Panc1 (cell line): ENCODE measurements at regions not wholly inside any gene's neighbourhood (a gene's known extent, or its start where the extent isn't known, plus 50 kb on each side); places are given as distances from the start of the nearest gene placed in this dataset.

ENCODE experiments used
- ATAC-seq: fragments of 200-7000 bp; cut with Tn5 transposase; 2 replicates; pipeline ENCODE4 v1.9.1; 2020; ENCODE audit warnings: mild to moderate bottlenecking, moderate library complexity
- BruUV-seq: library from RNA; stranded (reverse); fragments of 400-500 nt; replicated peaks from 2 replicates; lab custom pipeline; 2021; lab: Mats Ljungman, UMichigan
- CTCF ChIA-PET: fragments of 300-600 bp; sonication (Branson Sonifier 250); formaldehyde crosslinking; loops from one replicate; lab custom pipeline; 2022; ENCODE audit warnings: antibody characterized with exemption; lab: Charles Lee
- POLR2A ChIA-PET: fragments of 300-600 bp; sonication (Branson Sonifier 250); formaldehyde crosslinking; loops from one replicate; lab custom pipeline; 2022; ENCODE audit warnings: antibody characterized with exemption; lab: Charles Lee
- DNase-seq: peaks from one replicate; pipeline ENCODE4 v3.0.0-alpha.2; 2010; ENCODE audit warnings: low read depth, low spot score
- H3K27ac ChIP-seq: 2 replicates; pipeline ENCODE4 v1.5.1; 2011; ENCODE audit warnings: mild to moderate bottlenecking, low read length, inconsistent platforms
- H3K27me3 ChIP-seq: fragments of 200-500 bp; sonication (Bioruptor generic); 2 replicates; pipeline ENCODE4 v1.6.0; 2014; ENCODE audit warnings: low read length, inconsistent platforms; ENCODE audit not compliant: control insufficient read depth, insufficient read depth
- H3K36me3 ChIP-seq: fragments of 200-500 bp; sonication (Bioruptor generic); 2 replicates; pipeline ENCODE4 v1.5.1; 2014; ENCODE audit warnings: inconsistent platforms, mild to moderate bottlenecking, low read length, moderate library complexity; ENCODE audit not compliant: control insufficient read depth, insufficient read depth
- H3K4me1 ChIP-seq: 2 replicates; pipeline ENCODE4 v1.5.1; 2011; ENCODE audit warnings: inconsistent platforms, mild to moderate bottlenecking, low read length, moderate library complexity; ENCODE audit not compliant: control insufficient read depth, insufficient read depth
- H3K4me3 ChIP-seq, 2 experiments: 2 replicates each; pipeline ENCODE4 v1.5.1; 2011 to 2012; ENCODE audit warnings: low read depth in 2 of 2, low read length in 2 of 2, mild to moderate bottlenecking in 2 of 2, inconsistent platforms in 1 of 2, moderate library complexity in 1 of 2
- H3K9me3 ChIP-seq: fragments of 200-500 bp; sonication (Bioruptor generic); 2 replicates; pipeline ENCODE4 v1.5.1; 2014; ENCODE audit warnings: low read depth, mild to moderate bottlenecking, inconsistent platforms, low read length, moderate library complexity; ENCODE audit not compliant: control insufficient read depth, insufficient read depth
- CTCF ChIP-seq: fragments of 450-650 bp; IDR thresholded peaks from 2 replicates; pipeline ENCODE4 v1.5.1; 2017; ENCODE audit warnings: mild to moderate bottlenecking
- POLR2AphosphoS5 ChIP-seq: IDR thresholded peaks from 2 replicates; pipeline ENCODE4 v1.6.1; 2012; ENCODE audit warnings: mild to moderate bottlenecking, low read depth, low read length, moderate library complexity
- SIN3A ChIP-seq: IDR thresholded peaks from 2 replicates; pipeline ENCODE4 v1.6.1; 2012; ENCODE audit warnings: low read depth, mild to moderate bottlenecking, low read length, moderate library complexity, borderline replicate concordance; ENCODE audit not compliant: insufficient read depth
- TCF7L2 ChIP-seq: IDR thresholded peaks from 2 replicates; pipeline ENCODE4 v1.6.1; 2011; ENCODE audit warnings: mild to moderate bottlenecking, low read depth, low read length, inconsistent platforms
- in situ Hi-C: cut with HindIII; loops from 2 replicates; pipeline ENCODE4 v1.10.0; 2016; ENCODE audit warnings: low sequenced_read_pairs, low pct_unique_long_range_greater_than_20kb
- intact Hi-C: fragments of 100-400 bp; cut with micrococcal nuclease; formaldehyde crosslinking; loops from one replicate; pipeline ENCODE4 v1.10.0; 2022; ENCODE audit not compliant: unreplicated experiment
- TF ChIP-seq, protein P1 (sequence below), 2 experiments: IDR thresholded peaks; 2 replicates each; pipeline ENCODE4 v1.6.1; 2011 to 2012; ENCODE audit warnings: low read depth in 2 of 2, control low read depth in 1 of 2, low read length in 1 of 2, mild to moderate bottlenecking in 1 of 2, moderate library complexity in 1 of 2; ENCODE audit not compliant: insufficient read depth in 1 of 2

DNA sequence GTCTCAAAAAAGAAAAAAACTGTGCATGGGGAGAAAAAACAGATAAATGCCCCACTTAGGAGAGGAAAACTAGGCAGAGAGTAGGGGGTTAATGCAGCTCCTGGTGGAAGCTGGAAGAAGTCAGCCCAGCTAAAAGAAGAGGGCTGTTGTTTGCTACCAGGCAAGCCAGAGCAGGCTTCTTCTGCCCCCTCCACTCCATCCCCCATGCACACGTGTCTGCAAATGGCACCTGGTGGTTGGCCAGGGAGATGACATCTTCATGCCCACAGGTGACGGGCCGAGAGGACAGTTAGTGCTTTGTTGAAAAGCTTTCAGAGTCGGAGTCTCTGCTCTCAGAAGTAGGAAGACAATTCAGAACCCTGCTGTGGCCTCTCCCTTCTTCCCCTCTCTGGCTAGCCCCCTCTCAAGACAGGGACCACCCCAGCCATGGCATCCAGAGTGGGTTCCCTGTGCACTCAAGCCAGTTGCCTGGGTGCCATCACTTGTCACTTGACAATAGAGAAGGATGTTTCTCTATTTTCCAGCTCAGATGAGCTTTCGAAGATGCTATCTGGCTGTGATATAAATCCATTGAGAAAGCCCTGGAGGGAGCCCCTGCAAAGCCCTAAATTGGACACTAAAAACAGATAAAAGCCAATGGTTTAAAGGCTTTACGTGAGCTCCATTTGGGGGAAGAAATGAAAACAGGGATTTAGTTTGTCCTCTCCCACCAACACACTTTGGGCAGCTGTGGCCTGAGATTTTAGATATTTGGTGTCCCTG, 142.0 kb downstream of the TRIM29 start:
- no peak overlapping the region for H3K4me3 ChIP-seq
- H3K4me1 ChIP-seq: no peaks in the 10 kb centered on the region
- DNase-seq (no peak), ATAC-seq (no peak)
- no peaks in the 10 kb centered on the region for H3K36me3 ChIP-seq
- no peaks in the 10 kb centered on the region for H3K9me3 ChIP-seq
- in situ Hi-C loops (no loop called here), intact Hi-C loops (no loop called here)
- H3K27ac ChIP-seq: no peak overlapping the region
- H3K27me3 ChIP-seq: peaks cover 13% of the 10 kb centered on the region
- TF ChIP-seq SIN3A (no peak), CTCF (no peak), POLR2AphosphoS5 (no peak), TCF7L2 (no peak)
- TF ChIP-seq, protein P1, sequence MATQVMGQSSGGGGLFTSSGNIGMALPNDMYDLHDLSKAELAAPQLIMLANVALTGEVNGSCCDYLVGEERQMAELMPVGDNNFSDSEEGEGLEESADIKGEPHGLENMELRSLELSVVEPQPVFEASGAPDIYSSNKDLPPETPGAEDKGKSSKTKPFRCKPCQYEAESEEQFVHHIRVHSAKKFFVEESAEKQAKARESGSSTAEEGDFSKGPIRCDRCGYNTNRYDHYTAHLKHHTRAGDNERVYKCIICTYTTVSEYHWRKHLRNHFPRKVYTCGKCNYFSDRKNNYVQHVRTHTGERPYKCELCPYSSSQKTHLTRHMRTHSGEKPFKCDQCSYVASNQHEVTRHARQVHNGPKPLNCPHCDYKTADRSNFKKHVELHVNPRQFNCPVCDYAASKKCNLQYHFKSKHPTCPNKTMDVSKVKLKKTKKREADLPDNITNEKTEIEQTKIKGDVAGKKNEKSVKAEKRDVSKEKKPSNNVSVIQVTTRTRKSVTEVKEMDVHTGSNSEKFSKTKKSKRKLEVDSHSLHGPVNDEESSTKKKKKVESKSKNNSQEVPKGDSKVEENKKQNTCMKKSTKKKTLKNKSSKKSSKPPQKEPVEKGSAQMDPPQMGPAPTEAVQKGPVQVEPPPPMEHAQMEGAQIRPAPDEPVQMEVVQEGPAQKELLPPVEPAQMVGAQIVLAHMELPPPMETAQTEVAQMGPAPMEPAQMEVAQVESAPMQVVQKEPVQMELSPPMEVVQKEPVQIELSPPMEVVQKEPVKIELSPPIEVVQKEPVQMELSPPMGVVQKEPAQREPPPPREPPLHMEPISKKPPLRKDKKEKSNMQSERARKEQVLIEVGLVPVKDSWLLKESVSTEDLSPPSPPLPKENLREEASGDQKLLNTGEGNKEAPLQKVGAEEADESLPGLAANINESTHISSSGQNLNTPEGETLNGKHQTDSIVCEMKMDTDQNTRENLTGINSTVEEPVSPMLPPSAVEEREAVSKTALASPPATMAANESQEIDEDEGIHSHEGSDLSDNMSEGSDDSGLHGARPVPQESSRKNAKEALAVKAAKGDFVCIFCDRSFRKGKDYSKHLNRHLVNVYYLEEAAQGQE (IDR thresholded peaks at IDR 0.05; ENCODE audit: insufficient read depth in 1 of 2, low read depth in 2 of 2, low read length in 1 of 2): no peak
- POLR2A ChIA-PET: no interaction called here
- no TSS peak for BruUV-seq
- CTCF ChIA-PET: no interaction called here

DNA sequence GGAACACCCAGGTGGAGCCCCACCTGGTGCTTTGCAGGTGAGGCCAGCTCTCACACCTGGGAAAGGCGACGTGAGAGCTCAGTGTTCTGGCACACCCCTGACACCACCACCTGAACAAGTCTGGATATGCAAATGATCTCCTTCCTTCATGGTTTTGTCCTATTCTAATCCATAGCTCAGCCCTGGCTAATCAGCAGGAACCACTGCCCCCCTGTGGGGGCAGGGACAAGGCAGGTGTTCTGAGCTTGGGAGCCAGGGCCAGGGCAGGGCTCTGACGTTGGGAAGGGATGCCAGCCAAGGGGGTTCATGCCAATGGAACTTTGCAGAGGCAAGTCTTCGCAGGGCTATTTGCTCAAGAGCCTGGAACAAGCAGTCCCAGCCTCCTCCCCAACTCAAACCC, 144.2 kb downstream of the TRIM29 start:
- intact Hi-C loops (no loop called here), in situ Hi-C loops (no loop called here)
- DNase-seq (no peak), ATAC-seq (no peak)
- no peaks in the 10 kb centered on the region for H3K9me3 ChIP-seq
- no peaks in the 10 kb centered on the region for H3K4me1 ChIP-seq
- TF ChIP-seq SIN3A (no peak), TCF7L2 (no peak)
- H3K27me3 ChIP-seq: peaks cover 16% of the 10 kb centered on the region
- no peaks in the 10 kb centered on the region for H3K36me3 ChIP-seq
- H3K27ac ChIP-seq: no peak overlapping the region
- CTCF ChIA-PET: no interaction called here
- POLR2A ChIA-PET: no interaction called here
- no peak overlapping the region for H3K4me3 ChIP-seq
- no TSS peak for BruUV-seq
